Mesenchymal stem cell (in vitro differentiated cells and primary cell): ENCODE measurements at regions not wholly inside any gene's neighbourhood (a gene's known extent, or its start where the extent isn't known, plus 50 kb on each side); places are given as distances from the start of the nearest gene placed in this dataset. TPM values are rescaled to one million over a fixed set of nuclear protein-coding genes. Genes with fewer than 3 reads are reported as not detected.

Experiments used
- small RNA-seq: library from polyadenylated mRNA; stranded (forward); fragments of <200 nt; extraction: miRNeasy Mini kit (QIAGEN cat#:217004); gene quantifications from one replicate; pipeline ENCODE3, GENCODE V24; 2013; ENCODE audit warnings: low read depth

Small RNA genes in the stretch of these regions (small RNA-seq; reads per million reads assigned to genes)
- 93.5 reads per million, percentile 92 among the genes with 10 or more reads in this experiment for gene RF00100
- gene RNU1-59P: not detected
